ENCODE measurements at regions not wholly inside any gene's neighbourhood (a gene's known extent, or its start where the extent isn't known, plus 50 kb on each side); places are given as distances from the start of the nearest gene placed in this dataset.
"Not testable (repeated sequence)": the region's sequence is repeated elsewhere in the genome, so short reads cannot be mapped to it uniquely, and the experiment has no call there.

- no peak for DNase-seq
Observed at GRCh38 chr4:156538651-156539257, 432.8 kb downstream of the PDGFC start.

GRCh38 chr4:156538210-156538609 is 433.4 kb downstream of the PDGFC start:
- DNase-seq, result no peak

- DNase-seq, result no peak
Observed at GRCh38 chr4:156537286-156537685, 434.3 kb downstream of the PDGFC start.

GRCh38 chr4:156536661-156537060 is 434.9 kb downstream of the PDGFC start:
- DNase-seq, result no peak

- no peak for DNase-seq
Observed at GRCh38 chr4:156534205-156534604, 437.4 kb downstream of the PDGFC start.

- DNase-seq, result no peak
Observed at GRCh38 chr4:156528216-156528615, 443.4 kb downstream of the PDGFC start.

GRCh38 chr4:156527237-156527993 is 444.2 kb downstream of the PDGFC start:
- DNase-seq, result no peak

- DNase-seq, result no peak
Observed at GRCh38 chr4:156523991-156524390, 447.6 kb downstream of the PDGFC start.

GRCh38 chr4:156523492-156523891 is 448.1 kb downstream of the PDGFC start:
- DNase-seq, result no peak

GRCh38 chr4:156521631-156522030 is 450.0 kb downstream of the PDGFC start:
- no peak for DNase-seq

- DNase-seq, result no peak
Observed at GRCh38 chr4:156517956-156518355, 453.6 kb downstream of the PDGFC start.

- DNase-seq, result no peak
Observed at GRCh38 chr4:156517546-156517945, 454.1 kb downstream of the PDGFC start.

- no peak for DNase-seq
Observed at GRCh38 chr4:156516698-156517097, 454.9 kb downstream of the PDGFC start.

- DNase-seq, result no peak
Observed at GRCh38 chr4:156515295-156515694, 456.3 kb downstream of the PDGFC start.

- no peak for DNase-seq
Observed at GRCh38 chr4:156512622-156513021, 459.0 kb downstream of the PDGFC start.

- DNase-seq, result not testable (repeated sequence)
Observed at GRCh38 chr4:156509921-156510320, 461.7 kb downstream of the PDGFC start.

GRCh38 chr4:156505341-156505955 is 466.2 kb downstream of the PDGFC start:
- no peak for DNase-seq

- no peak for DNase-seq
Observed at GRCh38 chr4:156503119-156503518, 468.5 kb downstream of the PDGFC start.

GRCh38 chr4:156501962-156502361 is 469.6 kb downstream of the PDGFC start:
- DNase-seq, result no peak

GRCh38 chr4:156499684-156500083 is 471.9 kb downstream of the PDGFC start:
- DNase-seq, result no peak

- no peak for DNase-seq
Observed at GRCh38 chr4:156497486-156497885, 474.1 kb downstream of the PDGFC start.

- DNase-seq, result no peak
Observed at GRCh38 chr4:156496797-156497196, 474.8 kb downstream of the PDGFC start.

GRCh38 chr4:156495836-156496235 is 475.8 kb downstream of the PDGFC start:
- no peak for DNase-seq

GRCh38 chr4:156495091-156495490 is 476.5 kb downstream of the PDGFC start:
- DNase-seq, result no peak
